ENCODE measurements at regions not wholly inside any gene's neighbourhood (a gene's known extent, or its start where the extent isn't known, plus 50 kb on each side); places are given as distances from the start of the nearest gene placed in this dataset.

GRCh38 chr12:91384366-91384765, 201.7 kb upstream of the DCN start:
- H3K27ac Mint-ChIP-seq = no peak overlapping the region
- H3K9me3 Mint-ChIP-seq = no peaks in the 10 kb centered on the region
- H3K4me3 Mint-ChIP-seq = no peak overlapping the region
- intact Hi-C loops (cut with micrococcal nuclease) = loop anchor here (5.0 to 10.0 kb wide), 3 partner anchors 430 to 1188 kb away; no protein-coding TSS in a partner anchor
- no peaks in the 10 kb centered on the region for H3K36me3 Mint-ChIP-seq (ENCODE audit: low read depth)
- peaks cover 21% of the 10 kb centered on the region for H3K4me1 Mint-ChIP-seq (ENCODE audit: low read depth)
- H3K27me3 Mint-ChIP-seq = peaks cover 10% of the 10 kb centered on the region

- H3K36me3 Mint-ChIP-seq (ENCODE audit: low read depth) = no peaks in the 10 kb centered on the region
- H3K27ac Mint-ChIP-seq = no peak overlapping the region
- peaks cover 21% of the 10 kb centered on the region for H3K4me1 Mint-ChIP-seq (ENCODE audit: low read depth)
- intact Hi-C loops (cut with micrococcal nuclease) = loop anchor here (2.0 to 10.0 kb wide), 4 partner anchors 432 to 1266 kb away; no protein-coding TSS in a partner anchor
- H3K4me3 Mint-ChIP-seq = no peak overlapping the region
- no peaks in the 10 kb centered on the region for H3K9me3 Mint-ChIP-seq
- H3K27me3 Mint-ChIP-seq = peaks cover 10% of the 10 kb centered on the region
Observed at GRCh38 chr12:91383099-91383498, 200.5 kb upstream of the DCN start.

GRCh38 chr12:91382081-91382543, 199.5 kb upstream of the DCN start:
- H3K4me3 Mint-ChIP-seq = peak overlapping the region; percentile 62
- H3K36me3 Mint-ChIP-seq (ENCODE audit: low read depth) = no peaks in the 10 kb centered on the region
- no peak overlapping the region for H3K27ac Mint-ChIP-seq
- intact Hi-C loops (cut with micrococcal nuclease) = loop anchor here (2.0 to 10.0 kb wide), 4 partner anchors 433 to 1267 kb away; no protein-coding TSS in a partner anchor
- H3K4me1 Mint-ChIP-seq (ENCODE audit: low read depth) = peaks cover 21% of the 10 kb centered on the region
- peaks cover 8% of the 10 kb centered on the region for H3K27me3 Mint-ChIP-seq
- no peaks in the 10 kb centered on the region for H3K9me3 Mint-ChIP-seq

GRCh38 chr12:91381309-91381804, 198.7 kb upstream of the DCN start:
- Mint-ChIP-seq H3K9me3 (no peaks in the 10 kb centered on the region), H3K36me3 (ENCODE audit: low read depth) (no peaks in the 10 kb centered on the region), H3K27me3 (peaks cover 2% of the 10 kb centered on the region), H3K4me3 (peak overlapping the region; percentile 62), H3K27ac (no peak overlapping the region), H3K4me1 (ENCODE audit: low read depth) (peaks cover 21% of the 10 kb centered on the region)
- intact Hi-C loops (cut with micrococcal nuclease) = loop anchor here (5.0 to 10.0 kb wide), 3 partner anchors 433 to 1191 kb away; no protein-coding TSS in a partner anchor

- H3K4me1 Mint-ChIP-seq (ENCODE audit: low read depth) = peaks cover 21% of the 10 kb centered on the region
- H3K9me3 Mint-ChIP-seq = no peaks in the 10 kb centered on the region
- H3K27me3 Mint-ChIP-seq = peaks cover 2% of the 10 kb centered on the region
- intact Hi-C loops (cut with micrococcal nuclease) = loop anchor here (5.0 to 10.0 kb wide), 3 partner anchors 434 to 1192 kb away; no protein-coding TSS in a partner anchor
- H3K4me3 Mint-ChIP-seq = no peak overlapping the region
- H3K36me3 Mint-ChIP-seq (ENCODE audit: low read depth) = no peaks in the 10 kb centered on the region
- no peak overlapping the region for H3K27ac Mint-ChIP-seq
Observed at GRCh38 chr12:91380631-91381030, 198.0 kb upstream of the DCN start.

- H3K4me1 Mint-ChIP-seq (ENCODE audit: low read depth) = peaks cover 13% of the 10 kb centered on the region
- peaks cover 2% of the 10 kb centered on the region for H3K27me3 Mint-ChIP-seq
- intact Hi-C loops (cut with micrococcal nuclease) = no loop called here
- no peak overlapping the region for H3K27ac Mint-ChIP-seq
- H3K9me3 Mint-ChIP-seq = no peaks in the 10 kb centered on the region
- H3K4me3 Mint-ChIP-seq = no peak overlapping the region
- H3K36me3 Mint-ChIP-seq (ENCODE audit: low read depth) = no peaks in the 10 kb centered on the region
Observed at GRCh38 chr12:91379051-91379775, 196.6 kb upstream of the DCN start.

GRCh38 chr12:91377436-91377835, 194.8 kb upstream of the DCN start:
- H3K4me3 Mint-ChIP-seq = no peak overlapping the region
- intact Hi-C loops (cut with micrococcal nuclease) = no loop called here
- no peak overlapping the region for H3K27ac Mint-ChIP-seq
- H3K9me3 Mint-ChIP-seq = no peaks in the 10 kb centered on the region
- no peaks in the 10 kb centered on the region for H3K36me3 Mint-ChIP-seq (ENCODE audit: low read depth)
- H3K27me3 Mint-ChIP-seq = peaks cover 2% of the 10 kb centered on the region
- peaks cover 7% of the 10 kb centered on the region for H3K4me1 Mint-ChIP-seq (ENCODE audit: low read depth)

GRCh38 chr12:91373086-91373485, 190.5 kb upstream of the DCN start:
- Mint-ChIP-seq H3K4me1 (ENCODE audit: low read depth) (no peaks in the 10 kb centered on the region), H3K36me3 (ENCODE audit: low read depth) (no peaks in the 10 kb centered on the region), H3K27ac (no peak overlapping the region), H3K27me3 (no peaks in the 10 kb centered on the region), H3K9me3 (no peaks in the 10 kb centered on the region), H3K4me3 (no peak overlapping the region)
- intact Hi-C loops (cut with micrococcal nuclease) = no loop called here

GRCh38 chr12:91370086-91370868, 187.7 kb upstream of the DCN start:
- H3K27ac Mint-ChIP-seq = no peak overlapping the region
- no peaks in the 10 kb centered on the region for H3K36me3 Mint-ChIP-seq (ENCODE audit: low read depth)
- no peaks in the 10 kb centered on the region for H3K9me3 Mint-ChIP-seq
- intact Hi-C loops (cut with micrococcal nuclease) = no loop called here
- no peak overlapping the region for H3K4me3 Mint-ChIP-seq
- H3K27me3 Mint-ChIP-seq = no peaks in the 10 kb centered on the region
- no peaks in the 10 kb centered on the region for H3K4me1 Mint-ChIP-seq (ENCODE audit: low read depth)

- Mint-ChIP-seq H3K27me3 (no peaks in the 10 kb centered on the region), H3K27ac (no peak overlapping the region), H3K36me3 (ENCODE audit: low read depth) (no peaks in the 10 kb centered on the region), H3K4me3 (no peak overlapping the region), H3K9me3 (no peaks in the 10 kb centered on the region), H3K4me1 (ENCODE audit: low read depth) (no peaks in the 10 kb centered on the region)
- intact Hi-C loops (cut with micrococcal nuclease) = no loop called here
Observed at GRCh38 chr12:91368613-91369012, 186.0 kb upstream of the DCN start.

GRCh38 chr12:91367234-91367849, 184.7 kb upstream of the DCN start:
- H3K4me3 Mint-ChIP-seq = no peak overlapping the region
- no peaks in the 10 kb centered on the region for H3K9me3 Mint-ChIP-seq
- no peak overlapping the region for H3K27ac Mint-ChIP-seq
- H3K36me3 Mint-ChIP-seq (ENCODE audit: low read depth) = no peaks in the 10 kb centered on the region
- no peaks in the 10 kb centered on the region for H3K4me1 Mint-ChIP-seq (ENCODE audit: low read depth)
- intact Hi-C loops (cut with micrococcal nuclease) = no loop called here
- H3K27me3 Mint-ChIP-seq = no peaks in the 10 kb centered on the region

- Mint-ChIP-seq H3K9me3 (no peaks in the 10 kb centered on the region), H3K4me1 (ENCODE audit: low read depth) (no peaks in the 10 kb centered on the region), H3K36me3 (ENCODE audit: low read depth) (no peaks in the 10 kb centered on the region), H3K4me3 (no peak overlapping the region), H3K27ac (no peak overlapping the region), H3K27me3 (no peaks in the 10 kb centered on the region)
- intact Hi-C loops (cut with micrococcal nuclease) = loop anchor here (5.0 kb wide), 1 partner anchor 1288 kb away; no protein-coding TSS in a partner anchor
Observed at GRCh38 chr12:91364471-91365184, 182.0 kb upstream of the DCN start.

- intact Hi-C loops (cut with micrococcal nuclease) = loop anchor here (5.0 kb wide), 1 partner anchor 1290 kb away; no protein-coding TSS in a partner anchor
- no peak overlapping the region for H3K27ac Mint-ChIP-seq
- no peaks in the 10 kb centered on the region for H3K27me3 Mint-ChIP-seq
- H3K4me3 Mint-ChIP-seq = no peak overlapping the region
- H3K9me3 Mint-ChIP-seq = no peaks in the 10 kb centered on the region
- no peaks in the 10 kb centered on the region for H3K36me3 Mint-ChIP-seq (ENCODE audit: low read depth)
- H3K4me1 Mint-ChIP-seq (ENCODE audit: low read depth) = no peaks in the 10 kb centered on the region
Observed at GRCh38 chr12:91361864-91362263, 179.2 kb upstream of the DCN start.
